GM18505 (cell line): ENCODE measurements at regions not wholly inside any gene's neighbourhood (a gene's known extent, or its start where the extent isn't known, plus 50 kb on each side); places are given as distances from the start of the nearest gene placed in this dataset.
"Not testable (repeated sequence)": the region's sequence is repeated elsewhere in the genome, so short reads cannot be mapped to it uniquely, and the experiment has no call there.

Source experiments
- ATAC-seq: cut with Tn5 transposase; IDR thresholded peaks from one replicate; pipeline ENCODE4 v1.9.1; 2021; ENCODE audit not compliant: unreplicated experiment
- POLR2A ChIP-seq: IDR thresholded peaks from 4 replicates; pipeline ENCODE4 v1.6.1; 2011; ENCODE audit warnings: borderline replicate concordance; ENCODE audit not compliant: insufficient read depth, insufficient read length; ENCODE audit errors: extremely low read depth

DNA sequence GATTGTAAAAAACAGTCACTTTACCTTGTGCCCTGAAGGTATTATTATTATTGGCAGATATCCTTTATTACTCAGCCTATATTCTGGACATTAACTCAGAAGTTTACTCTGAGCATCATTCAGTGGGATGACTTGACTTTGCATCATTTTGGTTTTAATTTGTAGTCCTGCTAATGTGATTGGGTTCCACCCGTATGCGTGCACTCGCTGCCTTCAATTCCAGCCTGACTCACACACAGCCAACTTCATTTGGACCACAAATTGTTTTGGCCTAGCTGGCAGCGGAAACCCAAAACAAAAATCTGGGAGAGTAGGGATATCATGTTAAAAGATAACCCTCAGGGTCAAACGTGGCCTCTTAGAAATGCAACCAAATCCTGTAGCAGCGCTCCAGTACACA, 704.4 kb upstream of the SLC35B3 start:
- no peak for TF ChIP-seq POLR2A
- no peak for ATAC-seq

DNA sequence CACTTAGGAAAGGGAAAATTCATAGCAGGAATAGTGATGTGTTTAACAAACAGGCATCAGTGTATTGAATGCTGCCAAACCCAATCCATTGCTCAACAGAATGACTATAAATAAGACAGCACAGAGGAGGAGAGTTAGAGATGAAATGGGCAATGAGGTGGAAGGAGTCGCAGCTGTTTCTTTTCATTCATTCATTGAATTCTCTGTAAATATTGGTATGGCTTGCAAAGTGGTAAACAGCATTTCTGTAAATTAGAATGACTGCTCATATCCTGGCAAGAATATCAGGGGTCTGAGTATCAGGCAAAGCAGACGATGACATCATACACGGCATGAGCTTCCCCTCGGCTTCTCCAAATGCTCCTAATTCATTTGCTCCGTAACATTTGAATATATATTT, 703.6 kb upstream of the SLC35B3 start:
- ATAC-seq, result no peak
- no peak for TF ChIP-seq POLR2A

DNA sequence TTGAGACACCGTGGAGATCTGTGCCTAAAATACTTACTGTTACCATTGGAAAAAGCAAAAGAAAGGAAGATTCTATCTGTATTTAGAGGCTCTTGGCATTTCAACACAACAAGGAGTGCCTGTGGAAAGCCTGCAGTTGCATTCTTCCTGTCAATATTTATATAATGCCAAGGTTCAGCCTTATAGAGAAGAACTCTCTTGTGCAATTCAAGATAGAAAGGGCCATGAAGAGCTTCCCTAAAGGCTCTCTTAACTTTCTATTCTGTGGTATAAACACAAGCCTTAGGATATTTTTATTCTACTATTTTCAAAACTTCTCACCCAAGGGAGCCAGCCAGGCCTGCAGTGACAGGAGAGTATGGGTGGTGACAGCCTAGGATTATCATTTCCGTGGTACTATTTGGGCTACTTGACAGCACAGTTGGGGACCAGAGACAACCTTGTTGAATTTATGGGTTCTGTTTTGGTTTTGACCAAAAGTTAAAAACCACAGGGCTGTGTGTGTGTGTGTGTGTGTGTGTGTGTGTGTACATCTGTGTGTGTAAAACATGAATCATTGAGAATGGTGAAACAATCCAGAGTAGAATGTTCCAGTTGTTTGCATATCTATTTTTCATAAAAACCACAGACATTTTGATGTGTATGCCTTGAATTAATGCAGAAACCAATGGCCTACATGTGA, 700.9 kb upstream of the SLC35B3 start:
- ATAC-seq, result no peak
- TF ChIP-seq POLR2A, result no peak

DNA sequence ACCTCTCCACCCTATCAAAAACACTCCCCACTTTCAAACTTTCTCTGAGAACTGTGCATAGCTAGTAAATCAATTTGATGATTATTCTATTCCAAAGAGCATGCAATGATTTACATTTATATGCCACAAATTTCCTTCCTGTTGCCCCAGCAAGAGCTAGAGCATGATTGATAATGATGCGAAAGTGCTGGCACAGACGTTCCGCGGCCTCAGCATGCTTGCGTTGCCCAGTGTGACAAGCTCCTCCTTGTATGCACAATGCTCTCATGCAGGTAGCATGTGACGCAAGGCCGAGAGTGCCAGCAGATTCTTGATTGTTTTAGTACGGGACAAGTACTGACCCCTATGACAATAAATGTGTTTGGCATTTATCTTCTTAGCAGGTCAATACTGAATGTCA, 696.3 kb upstream of the SLC35B3 start:
- no peak for ATAC-seq
- no peak for TF ChIP-seq POLR2A

DNA sequence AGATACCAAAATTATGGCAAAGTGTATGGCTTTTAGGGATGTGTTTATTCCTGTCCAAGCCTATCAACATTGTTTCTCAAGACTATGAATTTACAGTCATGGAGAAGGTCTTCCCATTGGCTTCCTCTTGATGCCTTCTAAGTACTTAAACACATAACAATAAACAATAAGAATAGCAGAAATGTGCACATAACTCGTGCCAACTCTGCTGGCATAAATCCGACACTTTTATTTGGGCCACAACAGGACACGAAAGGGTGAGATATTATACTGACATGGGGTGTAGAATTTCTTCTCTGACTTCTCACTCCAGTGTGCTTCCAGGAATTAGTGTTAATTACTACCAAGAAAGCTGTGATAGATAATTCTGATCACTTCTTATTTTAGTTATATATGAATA, 695.9 kb upstream of the SLC35B3 start:
- ATAC-seq, result no peak

DNA sequence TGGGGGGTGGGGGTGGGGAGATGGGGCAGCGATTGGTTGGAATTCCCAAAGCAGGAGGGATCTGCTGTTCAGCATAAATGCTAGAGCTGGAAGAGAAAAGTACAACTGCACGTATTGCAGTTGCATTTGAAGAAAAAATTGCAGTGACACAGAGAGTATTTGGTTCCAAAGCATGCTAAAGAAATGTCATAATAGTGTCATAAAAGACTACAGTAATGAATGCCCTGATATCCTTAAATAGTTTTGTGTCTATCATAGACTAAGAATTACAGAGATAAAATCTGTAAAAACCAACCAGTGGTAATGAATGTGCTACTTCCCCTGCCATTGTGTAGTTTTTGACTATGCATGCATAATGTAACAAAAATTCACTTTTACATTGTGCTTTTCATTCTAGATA, 693.6 kb upstream of the SLC35B3 start:
- no peak for TF ChIP-seq POLR2A
- ATAC-seq, result no peak

More for the DNA sequence above, 695.9 kb upstream of the SLC35B3 start:
- TF ChIP-seq POLR2A, result no peak

DNA sequence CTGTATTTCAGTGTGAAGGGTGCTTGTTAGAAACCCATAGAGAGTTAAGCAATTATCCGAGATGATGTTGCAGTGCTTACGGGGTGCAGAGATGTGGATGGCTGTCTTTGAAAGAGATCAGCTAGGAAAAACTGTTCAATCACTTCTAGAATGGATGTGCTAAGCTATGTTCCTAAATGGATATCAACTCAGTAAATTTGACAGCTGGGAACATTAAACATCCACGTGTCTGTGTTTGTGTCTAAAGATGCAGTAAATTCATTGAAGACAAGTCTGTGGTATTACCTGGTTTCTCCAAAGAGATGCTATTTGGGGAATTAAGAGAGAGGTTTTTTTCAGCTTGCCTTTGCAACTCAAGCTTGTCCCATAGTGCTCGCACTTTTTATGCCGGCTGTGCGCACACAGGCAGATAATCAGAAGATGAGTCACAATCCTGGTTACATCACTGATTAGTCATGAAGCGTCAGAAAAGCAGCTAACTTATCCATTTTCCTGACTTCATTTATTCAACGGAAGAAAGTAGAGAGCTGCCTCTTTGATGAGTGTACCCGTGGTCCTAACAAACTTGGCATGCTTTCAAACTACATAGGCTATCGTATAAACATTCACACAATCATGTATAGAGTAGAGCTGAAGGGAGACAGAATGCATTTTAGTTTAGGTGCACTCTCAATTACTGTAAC, 691.7 kb upstream of the SLC35B3 start:
- no peak for ATAC-seq
- TF ChIP-seq POLR2A, result no peak

DNA sequence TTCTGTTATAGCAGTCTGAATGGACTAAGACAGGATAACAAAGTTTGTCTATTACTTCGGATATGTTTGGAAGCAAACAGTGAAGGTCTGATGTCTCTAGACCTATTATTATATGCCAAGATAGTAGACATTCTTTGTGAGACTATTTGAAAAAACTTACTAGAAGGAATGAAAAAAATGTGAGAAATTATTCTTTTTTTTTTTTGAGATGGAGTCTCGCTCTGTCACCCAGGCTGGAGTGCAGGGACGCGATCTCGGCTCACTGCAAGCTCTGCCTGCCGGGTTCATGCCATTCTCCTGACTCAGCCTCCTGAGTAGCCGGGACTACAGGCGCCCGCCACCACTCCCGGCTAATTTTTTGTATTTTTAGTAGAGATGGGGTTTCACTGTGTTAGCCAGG, 690.7 kb upstream of the SLC35B3 start:
- ATAC-seq, result not testable (repeated sequence)

DNA sequence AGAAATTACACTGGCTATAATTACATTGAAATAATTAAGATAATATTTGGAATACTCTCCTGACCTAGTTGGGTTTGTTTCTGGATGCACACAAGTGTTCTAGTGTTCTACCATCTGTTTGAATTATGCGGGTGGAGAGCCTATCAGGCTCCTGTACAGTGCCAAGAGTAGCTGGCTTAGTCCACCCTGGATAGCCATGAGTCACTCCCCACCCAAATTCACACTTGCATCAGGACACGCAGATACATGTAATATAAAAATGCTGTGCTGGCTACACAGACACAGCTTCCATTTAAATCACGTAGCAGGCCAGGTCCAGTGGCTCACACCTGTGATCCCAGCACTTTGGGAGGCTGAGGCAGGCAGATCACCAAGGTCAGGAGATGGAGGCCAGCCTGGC, 686.2 kb upstream of the SLC35B3 start:
- no peak for ATAC-seq
- no peak for TF ChIP-seq POLR2A

DNA sequence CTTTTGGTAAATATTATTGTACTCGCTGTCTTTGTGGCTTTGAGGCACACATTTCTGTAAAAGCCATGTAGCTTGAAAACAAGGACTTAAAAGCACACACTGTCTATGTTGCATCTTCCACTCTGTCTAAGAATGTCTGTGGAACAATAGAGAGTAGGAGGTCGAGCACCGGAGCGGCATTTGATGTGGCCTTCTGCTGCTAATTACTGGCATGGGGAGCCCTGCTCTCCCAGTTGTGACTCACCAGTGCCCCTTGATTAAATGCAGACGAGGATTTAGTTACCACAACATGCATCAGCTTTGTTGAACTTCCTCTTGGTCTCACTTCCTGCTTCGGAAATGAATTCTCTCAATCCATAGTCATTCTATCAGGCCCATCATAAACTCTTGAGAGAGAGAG, 680.7 kb upstream of the SLC35B3 start:
- ATAC-seq, result no peak
- TF ChIP-seq POLR2A, result no peak

DNA sequence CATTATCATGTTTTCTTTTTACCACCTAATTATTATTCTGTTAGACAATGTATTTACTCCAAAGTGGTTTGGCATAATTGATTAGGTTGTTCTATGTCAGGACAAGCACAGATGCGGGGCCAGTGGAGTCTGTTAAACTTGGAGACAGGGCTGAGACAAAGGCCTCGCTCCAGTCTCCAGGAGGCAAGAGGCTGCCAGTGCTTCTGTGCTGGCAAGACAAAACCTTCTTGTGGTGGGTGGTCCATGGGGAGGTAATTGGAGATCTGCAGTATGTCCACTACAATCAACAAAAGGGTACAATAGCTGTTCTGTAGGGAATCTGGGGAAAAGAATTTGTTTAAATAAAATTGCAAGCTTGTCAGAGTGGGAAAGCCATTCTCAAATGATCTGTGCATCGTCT, 677.2 kb upstream of the SLC35B3 start:
- no peak for ATAC-seq
- no peak for TF ChIP-seq POLR2A

DNA sequence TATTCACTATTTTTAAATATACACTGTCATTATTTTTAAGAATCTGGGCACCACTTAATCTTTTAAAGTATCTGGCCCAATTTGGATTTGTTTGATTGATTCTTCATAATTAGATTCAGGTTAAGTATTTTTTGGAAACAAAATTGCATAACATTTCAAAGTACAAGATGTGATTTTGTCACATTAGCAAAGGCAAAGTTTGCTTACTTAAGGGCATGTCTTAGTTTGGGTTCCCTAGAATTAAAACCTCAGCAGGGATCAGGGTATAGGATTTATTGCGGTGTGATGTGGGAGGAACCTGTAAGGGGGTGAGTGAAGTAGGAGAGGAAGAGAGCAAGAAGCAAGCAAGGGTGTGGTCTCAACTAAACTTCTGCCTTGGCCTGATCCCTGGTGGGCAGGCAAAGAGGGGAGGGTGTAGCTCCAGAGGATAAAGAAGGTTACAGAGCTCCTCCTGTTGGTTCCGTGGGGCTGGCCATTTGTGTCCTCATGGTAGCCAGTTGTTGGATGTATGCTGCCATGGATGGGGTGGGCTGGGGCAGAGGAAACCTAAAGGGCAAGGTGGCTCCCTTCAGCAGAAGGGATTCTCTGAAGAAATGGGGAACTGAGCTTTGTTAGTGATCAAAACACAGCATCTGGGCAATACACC, 668.7 kb upstream of the SLC35B3 start:
- no peak for ATAC-seq
- TF ChIP-seq POLR2A, result no peak

DNA sequence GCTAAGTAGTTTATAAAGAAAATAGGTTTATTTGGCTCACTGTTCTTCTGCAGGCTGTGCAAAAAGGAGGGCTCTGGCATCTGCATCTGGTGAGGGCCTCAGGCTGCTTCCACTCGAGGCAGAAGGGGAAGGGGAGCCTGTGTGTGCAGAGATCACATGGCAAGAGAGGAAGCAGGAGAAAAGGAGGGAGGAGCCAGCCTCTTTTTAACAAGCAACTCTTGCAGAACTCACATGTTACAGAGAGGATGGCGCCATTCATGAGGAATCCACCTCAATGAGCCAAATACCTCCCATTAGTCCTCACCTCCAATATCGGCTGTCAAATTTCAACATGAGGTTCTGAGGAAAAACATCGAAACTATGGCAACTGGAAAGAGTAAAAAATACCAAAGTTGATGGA, 666.6 kb upstream of the SLC35B3 start:
- ATAC-seq, result no peak
- no peak for TF ChIP-seq POLR2A
